Mesothelial cell of epicardium (in vitro differentiated cells): ENCODE measurements at regions not wholly inside any gene's neighbourhood (a gene's known extent, or its start where the extent isn't known, plus 50 kb on each side); places are given as distances from the start of the nearest gene placed in this dataset.

Experiments used
- DNase-seq, 2 experiments: peaks; one replicate each; pipeline ENCODE4 v3.0.0; 2021; ENCODE audit warnings: low spot score in 2 of 2; ENCODE audit not compliant: unreplicated experiment in 2 of 2
- H3K27ac Mint-ChIP-seq: 2 replicates; pipeline ENCODE4 v1.8.0; 2021; ENCODE audit warnings: mixed read lengths
- H3K27me3 Mint-ChIP-seq: 2 replicates; pipeline ENCODE4 v1.8.0; 2021; ENCODE audit warnings: low read depth, mixed read lengths
- H3K36me3 Mint-ChIP-seq: 2 replicates; pipeline ENCODE4 v1.8.0; 2021; ENCODE audit warnings: mixed read lengths
- H3K4me1 Mint-ChIP-seq: 2 replicates; pipeline ENCODE4 v1.8.0; 2021; ENCODE audit warnings: mixed read lengths
- H3K4me3 Mint-ChIP-seq: 2 replicates; pipeline ENCODE4 v1.8.0; 2021; ENCODE audit warnings: mild to moderate bottlenecking, moderate library complexity, mixed read lengths
- H3K9me3 Mint-ChIP-seq: 2 replicates; pipeline ENCODE4 v1.8.0; 2021; ENCODE audit warnings: mixed read lengths
- TF ChIP-seq, protein P1 (sequence below): fragments of 200-600 bp; sonication (generic); IDR thresholded peaks from one replicate; pipeline ENCODE4 v1.5.0; 2021; ENCODE audit warnings: antibody characterized with exemption; ENCODE audit not compliant: unreplicated experiment

DNA sequence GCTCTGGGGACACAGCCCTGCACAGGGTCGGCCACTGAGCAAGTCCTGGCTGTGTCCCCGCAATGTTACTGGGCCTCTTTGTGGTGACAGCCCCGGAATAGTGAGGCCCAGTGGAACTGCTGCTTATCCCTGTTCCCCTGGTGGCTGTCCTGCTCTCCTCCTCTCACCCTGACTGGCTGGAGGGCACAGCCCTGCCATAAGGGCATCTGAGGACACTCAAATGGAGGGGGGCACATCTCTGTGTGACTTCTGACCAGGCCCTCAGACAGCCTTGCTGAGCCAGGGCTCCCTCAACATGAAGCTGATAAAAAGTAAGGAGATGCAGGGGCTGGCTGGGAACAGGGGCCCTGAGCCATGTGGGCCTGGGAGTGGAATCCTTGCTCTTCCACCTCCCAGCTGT lies 127.4 kb upstream of the ATP2B2 start:
- H3K4me1 Mint-ChIP-seq = no peaks in the 10 kb centered on the region
- DNase-seq = no peak
- H3K27ac Mint-ChIP-seq = no peak overlapping the region

DNA sequence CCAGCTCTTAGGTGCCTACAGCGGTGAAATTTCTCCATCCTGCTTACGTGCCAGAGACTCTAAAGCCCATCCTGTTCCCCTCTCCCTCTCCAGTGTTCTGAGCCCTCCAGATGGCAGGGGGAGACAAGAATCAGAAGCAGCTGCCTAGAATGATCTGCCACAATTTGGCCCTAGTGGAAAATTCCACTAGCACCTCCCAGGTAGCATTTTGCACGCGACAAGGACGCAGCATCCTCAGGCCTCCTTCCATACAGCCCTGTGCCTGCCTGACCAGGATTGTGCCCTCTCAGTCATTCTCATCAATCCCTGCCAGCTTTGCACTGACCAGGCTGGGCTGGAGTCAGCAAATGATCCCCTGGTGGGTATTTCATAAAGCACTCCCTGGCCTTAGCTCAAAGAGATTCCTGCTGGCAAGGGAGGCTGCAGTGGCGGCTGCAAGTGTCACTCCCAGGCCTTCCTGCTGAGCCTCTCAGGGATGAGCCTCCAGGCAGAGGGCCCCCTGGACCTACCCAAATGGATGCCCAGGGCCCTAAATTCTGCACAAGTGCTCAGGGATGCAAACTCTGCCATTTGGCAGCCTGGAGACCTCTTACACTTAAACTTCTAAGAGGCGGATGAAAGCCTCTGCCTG lies 130.2 kb upstream of the ATP2B2 start:
- Mint-ChIP-seq H3K4me1 (no peaks in the 10 kb centered on the region), H3K9me3 (peaks cover 28% of the 10 kb centered on the region), H3K27ac (no peak overlapping the region), H3K27me3 (peaks cover 20% of the 10 kb centered on the region), H3K36me3 (no peaks in the 10 kb centered on the region), H3K4me3 (no peak overlapping the region)
- TF ChIP-seq, protein P1, sequence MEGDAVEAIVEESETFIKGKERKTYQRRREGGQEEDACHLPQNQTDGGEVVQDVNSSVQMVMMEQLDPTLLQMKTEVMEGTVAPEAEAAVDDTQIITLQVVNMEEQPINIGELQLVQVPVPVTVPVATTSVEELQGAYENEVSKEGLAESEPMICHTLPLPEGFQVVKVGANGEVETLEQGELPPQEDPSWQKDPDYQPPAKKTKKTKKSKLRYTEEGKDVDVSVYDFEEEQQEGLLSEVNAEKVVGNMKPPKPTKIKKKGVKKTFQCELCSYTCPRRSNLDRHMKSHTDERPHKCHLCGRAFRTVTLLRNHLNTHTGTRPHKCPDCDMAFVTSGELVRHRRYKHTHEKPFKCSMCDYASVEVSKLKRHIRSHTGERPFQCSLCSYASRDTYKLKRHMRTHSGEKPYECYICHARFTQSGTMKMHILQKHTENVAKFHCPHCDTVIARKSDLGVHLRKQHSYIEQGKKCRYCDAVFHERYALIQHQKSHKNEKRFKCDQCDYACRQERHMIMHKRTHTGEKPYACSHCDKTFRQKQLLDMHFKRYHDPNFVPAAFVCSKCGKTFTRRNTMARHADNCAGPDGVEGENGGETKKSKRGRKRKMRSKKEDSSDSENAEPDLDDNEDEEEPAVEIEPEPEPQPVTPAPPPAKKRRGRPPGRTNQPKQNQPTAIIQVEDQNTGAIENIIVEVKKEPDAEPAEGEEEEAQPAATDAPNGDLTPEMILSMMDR = no peak
- DNase-seq = no peak

More for the DNA sequence above, 127.4 kb upstream of the ATP2B2 start:
- H3K36me3 Mint-ChIP-seq = no peaks in the 10 kb centered on the region
- peaks cover 22% of the 10 kb centered on the region for H3K27me3 Mint-ChIP-seq
- H3K4me3 Mint-ChIP-seq = no peak overlapping the region
- peaks cover 13% of the 10 kb centered on the region for H3K9me3 Mint-ChIP-seq
- TF ChIP-seq, protein P1 = no peak

DNA sequence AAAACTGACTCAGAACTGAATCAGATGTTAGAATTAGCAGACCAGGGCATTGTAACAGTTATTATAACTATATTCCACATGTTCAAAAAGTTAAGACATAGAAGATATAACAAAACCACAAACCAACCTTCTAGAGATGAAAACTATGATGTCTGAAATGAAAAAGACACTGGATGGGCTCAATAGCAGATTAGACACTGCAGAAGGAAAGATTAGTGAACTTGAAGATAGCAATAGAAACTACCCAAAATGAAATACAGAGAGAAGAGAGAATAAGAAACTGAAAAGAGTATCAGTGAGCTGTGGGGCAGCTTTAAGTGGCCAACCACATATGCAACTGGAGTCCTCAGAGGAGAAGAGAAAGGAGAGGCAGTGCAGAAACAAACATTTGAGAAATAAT lies 132.0 kb upstream of the ATP2B2 start:
- no peak overlapping the region for H3K4me3 Mint-ChIP-seq
- H3K36me3 Mint-ChIP-seq = no peaks in the 10 kb centered on the region
- H3K9me3 Mint-ChIP-seq = peaks cover 28% of the 10 kb centered on the region
- no peak for DNase-seq
- no peak overlapping the region for H3K27ac Mint-ChIP-seq
- TF ChIP-seq, protein P1 = no peak
- H3K4me1 Mint-ChIP-seq = no peaks in the 10 kb centered on the region
- peaks cover 17% of the 10 kb centered on the region for H3K27me3 Mint-ChIP-seq

DNA sequence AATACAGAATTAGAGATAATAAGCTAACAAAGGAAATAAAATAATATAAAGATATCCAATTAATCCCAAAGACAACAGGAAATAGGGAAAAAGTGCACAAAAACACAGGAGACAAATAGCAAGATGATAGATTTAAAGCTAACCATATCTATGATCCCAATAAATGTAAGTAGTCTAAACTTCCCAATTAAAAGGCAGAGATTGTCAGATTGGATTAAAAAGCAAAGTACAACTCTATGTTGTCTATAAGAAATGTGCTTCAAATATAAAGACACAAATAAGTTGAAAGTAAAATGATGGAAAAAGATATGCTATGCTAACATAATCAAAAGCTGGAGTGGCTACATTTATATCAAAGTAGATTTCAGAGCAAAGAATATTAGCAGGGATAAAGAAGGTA lies 133.1 kb upstream of the ATP2B2 start:
- H3K9me3 Mint-ChIP-seq = peaks cover 28% of the 10 kb centered on the region
- no peaks in the 10 kb centered on the region for H3K36me3 Mint-ChIP-seq

DNA sequence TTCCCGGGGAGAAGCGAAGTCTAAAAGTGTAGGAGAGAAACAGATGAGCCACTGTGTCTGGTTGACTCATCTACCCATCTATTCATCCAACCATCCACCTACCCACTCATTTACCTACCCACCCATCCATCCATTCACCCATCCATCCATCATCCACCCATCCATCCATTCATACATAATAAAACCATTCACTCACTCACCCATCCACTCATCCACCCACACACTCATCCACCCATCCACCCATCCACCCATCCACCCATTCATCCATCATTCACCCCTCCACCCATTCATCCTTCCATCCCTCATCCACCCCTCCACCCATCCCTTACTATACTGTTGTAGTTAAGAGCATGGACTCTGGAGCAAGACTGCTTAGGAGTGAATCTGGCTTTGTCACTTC lies 136.4 kb upstream of the ATP2B2 start:
- TF ChIP-seq, protein P1 = no peak
- H3K36me3 Mint-ChIP-seq = no peaks in the 10 kb centered on the region
- no peak for DNase-seq
- H3K27me3 Mint-ChIP-seq = peaks cover 31% of the 10 kb centered on the region
- no peak overlapping the region for H3K27ac Mint-ChIP-seq
- H3K4me3 Mint-ChIP-seq = no peak overlapping the region
- H3K4me1 Mint-ChIP-seq = no peaks in the 10 kb centered on the region
- peaks cover 23% of the 10 kb centered on the region for H3K9me3 Mint-ChIP-seq

More for the DNA sequence above, 133.1 kb upstream of the ATP2B2 start:
- Mint-ChIP-seq H3K27ac (no peak overlapping the region), H3K4me1 (no peaks in the 10 kb centered on the region), H3K27me3 (peaks cover 21% of the 10 kb centered on the region), H3K4me3 (no peak overlapping the region)
- DNase-seq = no peak
- TF ChIP-seq, protein P1 = no peak
